HG03354 (cell line): ENCODE measurements at regions not wholly inside any gene's neighbourhood (a gene's known extent, or its start where the extent isn't known, plus 50 kb on each side); places are given as distances from the start of the nearest gene placed in this dataset.

ENCODE experiments used
- ATAC-seq: cut with Tn5 transposase; IDR thresholded peaks from one replicate; pipeline ENCODE4 v1.9.1; 2021; ENCODE audit warnings: mild to moderate bottlenecking; ENCODE audit not compliant: unreplicated experiment, poor library complexity, severe bottlenecking

- no peak for ATAC-seq
These were observed 527.6 kb downstream of the SATB2 start for GRCh38 chr2:198930170-198930569.

GRCh38 chr2:198928026-198928425 lies 529.7 kb downstream of the SATB2 start:
- ATAC-seq, result no peak

DNA sequence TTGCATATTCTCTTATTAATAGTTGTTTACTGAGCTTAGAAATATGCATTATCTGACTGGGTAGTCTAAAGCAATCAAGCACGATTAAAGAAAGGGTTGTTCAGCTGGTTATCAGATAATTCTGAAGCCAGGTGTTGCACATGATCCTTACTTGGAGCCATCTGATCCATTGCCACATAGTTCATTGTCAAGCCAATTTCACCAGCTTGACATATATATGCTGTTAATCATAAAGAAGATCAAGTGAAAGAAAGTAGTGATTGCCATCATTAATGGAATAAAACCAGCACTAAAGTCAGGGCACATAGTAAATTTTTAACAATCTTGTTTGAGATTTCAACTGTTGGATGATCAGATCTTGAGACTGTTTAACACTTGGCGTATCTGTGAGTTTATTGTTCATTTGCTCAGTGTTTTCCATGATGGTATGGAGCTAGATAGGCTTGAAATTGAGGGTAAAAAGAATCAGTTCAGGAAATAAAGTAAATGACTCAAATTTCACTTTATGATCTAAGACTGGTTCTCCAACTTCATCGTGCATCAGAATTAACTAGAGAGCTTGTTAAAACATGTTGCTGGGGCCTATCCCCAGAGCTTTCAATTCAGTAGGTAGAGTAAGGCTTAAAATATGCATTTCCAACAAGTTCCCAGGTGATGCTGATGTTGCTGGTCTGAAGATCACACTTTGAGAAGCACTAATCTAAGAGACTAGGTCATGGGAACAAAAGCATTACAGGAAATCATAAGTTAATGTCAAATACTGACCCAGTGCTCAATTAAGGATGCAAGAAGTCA lies 539.6 kb downstream of the SATB2 start:
- no peak for ATAC-seq

GRCh38 chr2:198917275-198917674 lies 540.5 kb downstream of the SATB2 start:
- ATAC-seq, result no peak

DNA sequence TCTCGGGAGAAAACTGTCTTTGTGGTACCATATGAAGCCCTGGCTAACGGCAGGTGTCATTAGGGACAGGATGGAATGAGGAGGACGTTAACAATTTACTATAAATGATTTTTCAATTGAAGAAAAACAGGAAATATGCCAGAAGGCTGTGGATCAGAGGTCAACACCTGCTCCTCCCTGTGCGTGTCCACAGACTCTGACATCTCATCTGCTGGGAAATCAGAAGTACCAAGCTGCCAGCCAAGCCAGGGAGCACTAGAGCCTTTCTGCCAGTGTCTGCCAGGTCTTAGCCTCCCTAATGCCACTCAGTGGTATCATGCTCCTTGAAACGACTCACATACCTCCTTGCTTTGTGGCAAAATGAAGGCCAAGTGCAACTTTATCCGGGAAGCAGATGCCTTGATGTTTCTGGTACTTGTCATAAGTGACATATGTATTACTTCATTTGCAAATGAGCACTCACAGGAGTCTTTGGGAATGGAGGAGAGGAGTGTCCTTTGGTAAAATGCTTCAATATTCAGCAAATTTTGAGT lies 541.1 kb downstream of the SATB2 start:
- no peak for ATAC-seq

GRCh38 chr2:198913394-198914152 lies 544.2 kb downstream of the SATB2 start:
- peak; percentile 99 for ATAC-seq

- ATAC-seq, result no peak
These were observed 548.0 kb downstream of the SATB2 start for GRCh38 chr2:198909525-198910267.

- ATAC-seq, result no peak
These were observed 551.7 kb downstream of the SATB2 start for GRCh38 chr2:198905881-198906612.

GRCh38 chr2:198901894-198902293 lies 555.8 kb downstream of the SATB2 start:
- no peak for ATAC-seq

DNA sequence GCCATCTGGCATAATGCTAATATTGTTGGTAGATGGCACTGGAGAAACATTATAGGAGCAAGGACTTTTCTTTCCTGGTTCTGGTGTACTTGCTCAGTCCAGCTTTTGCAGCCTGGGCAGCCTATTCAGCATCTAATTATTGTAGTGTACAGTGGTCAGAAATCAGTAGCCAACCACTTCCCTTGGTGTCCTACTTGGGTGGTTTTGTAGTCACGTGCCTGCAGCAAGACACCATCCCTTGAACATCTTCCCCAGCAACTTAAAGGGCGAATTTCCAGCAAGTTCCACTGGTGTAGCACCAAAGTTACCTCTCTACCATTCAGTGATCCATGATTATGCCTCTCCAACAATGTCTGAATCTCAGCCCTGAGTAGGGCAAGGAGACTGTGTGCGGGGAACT lies 557.6 kb downstream of the SATB2 start:
- ATAC-seq, result no peak

DNA sequence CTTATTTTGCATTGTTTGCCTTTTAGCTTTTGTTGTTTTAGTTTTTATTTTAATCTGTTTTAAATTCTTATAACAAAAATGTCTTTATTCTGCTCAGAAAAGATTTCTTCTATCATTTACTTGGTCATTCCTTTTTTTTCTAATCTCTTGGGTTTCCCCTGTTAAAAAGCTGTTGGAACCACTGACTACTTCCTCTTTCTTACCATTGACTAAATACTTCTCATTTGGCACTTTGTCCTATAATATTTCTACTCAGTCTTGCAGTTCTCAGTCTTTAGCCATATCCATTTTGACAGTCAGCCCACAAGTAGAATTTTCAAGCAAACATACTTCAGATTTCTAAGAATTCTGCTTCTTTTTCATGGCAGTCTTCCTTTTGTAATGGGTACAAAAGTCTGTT lies 567.2 kb downstream of the SATB2 start:
- ATAC-seq, result peak; percentile 84

DNA sequence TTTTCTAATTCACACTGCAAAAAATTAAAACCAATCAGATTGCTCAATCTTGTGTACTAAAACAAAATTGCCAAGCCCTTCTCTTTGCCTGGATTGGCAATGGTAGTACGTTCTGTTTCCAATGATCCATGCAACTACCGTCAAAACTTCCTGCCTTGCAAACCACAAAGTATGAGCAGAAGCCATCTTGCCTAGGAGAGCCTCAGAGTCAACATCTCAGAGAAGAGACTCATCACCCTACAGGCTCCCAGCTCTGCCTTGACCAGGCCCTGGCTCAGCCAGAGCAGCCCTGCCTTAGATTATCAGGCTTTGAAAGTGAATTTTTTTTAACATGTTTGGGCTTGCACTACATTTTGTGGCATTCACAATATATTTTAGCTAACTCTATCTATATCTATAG lies 574.1 kb downstream of the SATB2 start:
- ATAC-seq, result no peak

GRCh38 chr2:198880986-198881385 lies 576.8 kb downstream of the SATB2 start:
- no peak for ATAC-seq

DNA sequence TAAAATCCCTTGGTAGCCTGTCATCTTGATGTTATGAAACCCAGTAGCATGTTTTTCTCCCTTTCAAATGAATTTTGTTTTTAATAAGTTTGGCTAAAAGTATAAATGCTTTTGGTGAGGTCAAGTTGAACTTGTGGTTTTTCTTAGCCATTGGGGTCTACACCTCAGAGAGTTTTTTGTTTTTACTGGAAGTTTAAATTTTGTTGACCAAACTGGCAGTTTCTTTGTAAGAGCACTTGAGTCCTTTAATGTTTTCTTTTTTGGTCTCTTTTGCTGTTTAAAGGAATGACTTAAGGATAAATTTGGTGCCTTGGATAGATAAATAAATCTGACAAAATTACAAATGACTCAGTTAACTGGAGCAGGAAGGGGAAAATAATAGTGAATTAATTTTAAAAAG lies 577.3 kb downstream of the SATB2 start:
- ATAC-seq, result no peak

GRCh38 chr2:198874472-198874858 lies 583.3 kb downstream of the SATB2 start:
- ATAC-seq, result no peak

DNA sequence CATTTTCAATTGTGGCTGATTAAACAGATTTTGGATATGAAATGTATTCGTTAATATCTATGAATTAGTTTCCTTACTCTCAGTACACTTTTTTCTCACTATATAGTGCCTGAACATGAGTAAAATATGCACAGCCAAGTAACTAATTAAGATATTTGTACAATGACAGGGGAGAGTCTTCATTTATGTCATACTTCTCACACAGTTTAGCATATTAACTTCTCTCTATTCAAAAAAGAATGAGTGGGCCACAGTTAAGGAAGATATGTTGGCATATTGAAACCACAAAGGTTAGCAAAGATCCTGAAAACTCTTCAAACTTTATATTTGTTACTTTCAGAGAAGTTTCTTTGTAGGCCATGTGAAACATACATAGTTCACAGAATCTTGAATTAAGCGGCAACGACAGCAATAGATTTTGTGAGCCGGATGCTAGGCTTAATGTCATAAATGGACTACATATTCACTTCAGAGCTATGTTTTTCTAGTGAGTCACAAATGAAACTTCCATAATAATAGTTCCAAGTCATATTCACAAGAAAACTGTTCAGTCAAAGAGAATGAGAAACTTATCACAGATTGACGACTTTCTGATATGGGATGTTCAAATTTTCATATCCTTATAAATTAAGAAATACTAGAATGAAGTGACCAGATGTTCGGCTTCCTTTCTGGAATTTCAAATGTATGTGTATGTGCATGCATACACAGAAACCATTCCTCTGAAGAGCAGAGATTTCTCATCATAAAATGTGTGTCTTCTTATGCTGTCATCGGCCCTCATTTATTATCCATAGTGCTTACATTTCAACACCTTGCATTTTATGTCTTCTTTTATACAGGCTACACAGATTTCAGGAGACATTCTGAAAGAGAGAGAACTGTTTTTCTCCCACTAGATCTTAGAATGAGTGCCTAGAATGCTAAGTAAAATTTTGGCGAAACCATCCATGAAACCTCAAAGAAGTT lies 584.0 kb downstream of the SATB2 start:
- no peak for ATAC-seq

- ATAC-seq, result no peak
These were observed 594.1 kb downstream of the SATB2 start for GRCh38 chr2:198863655-198864054.

GRCh38 chr2:198861080-198861479 lies 596.7 kb downstream of the SATB2 start:
- no peak for ATAC-seq

DNA sequence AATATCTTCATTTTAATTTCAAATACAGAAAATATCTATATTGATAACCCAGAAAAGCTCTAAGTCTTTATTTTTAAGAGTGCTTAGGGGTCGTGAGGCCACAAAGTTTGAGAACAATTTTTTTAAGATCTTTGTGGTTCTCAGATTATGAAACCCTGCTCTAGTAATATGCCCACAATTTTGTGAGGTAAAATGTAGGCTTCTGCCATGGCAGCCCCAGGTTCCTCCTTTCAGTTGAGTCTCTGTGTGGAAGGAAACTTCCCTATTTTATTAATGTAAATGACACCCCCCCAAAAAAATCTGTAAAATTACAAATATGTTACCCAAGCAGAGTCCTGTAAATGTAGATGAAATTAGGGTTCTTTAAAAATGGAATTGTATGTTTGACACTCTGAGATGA lies 600.5 kb downstream of the SATB2 start:
- no peak for ATAC-seq
